Uterus (tissue), 2 donors: ENCODE measurements at regions not wholly inside any gene's neighbourhood (a gene's known extent, or its start where the extent isn't known, plus 50 kb on each side); places are given as distances from the start of the nearest gene placed in this dataset.

Source experiments
- CTCF ChIP-seq, 4 experiments: fragments of 200-600 bp in 2 of 4; fragments of 450-650 bp in 2 of 4; sonication (generic) in 2 of 4; IDR thresholded peaks; one replicate each; pipeline ENCODE4 v1.5.1; 2016 to 2019; ENCODE audit warnings: antibody characterized with exemption in 4 of 4, mild to moderate bottlenecking in 2 of 4, moderate library complexity in 1 of 4
- POLR2A ChIP-seq, 2 donors: fragments of 450-650 bp; IDR thresholded peaks; one replicate each; pipeline ENCODE4 v1.6.1; 2016; ENCODE audit warnings: antibody characterized with exemption in 2 of 2, mild to moderate bottlenecking in 1 of 2, moderate library complexity in 1 of 2

DNA sequence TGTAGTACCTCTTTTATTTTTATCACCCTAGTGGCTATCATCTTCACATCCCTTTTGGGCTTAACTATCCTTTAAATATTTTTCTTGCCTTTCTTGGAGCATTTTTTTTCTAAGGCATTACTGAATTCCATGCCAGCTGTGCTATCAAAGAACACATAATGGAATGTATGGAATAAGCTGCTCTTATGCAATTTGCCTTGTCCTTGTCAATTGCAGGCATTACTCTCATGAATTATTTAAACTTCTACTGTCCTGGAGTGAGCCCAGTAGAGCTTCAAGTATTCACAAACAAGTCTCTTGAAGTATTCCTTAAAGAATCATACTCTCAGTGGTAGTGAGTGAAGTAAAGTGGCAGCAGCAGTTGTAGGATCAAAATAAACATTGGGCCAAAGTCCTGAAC is 144.6 kb upstream of the IGFBP7 start:
- no peak for TF ChIP-seq CTCF (IDR thresholded peaks at IDR 0.05)
- TF ChIP-seq POLR2A (IDR thresholded peaks at IDR 0.05), result no peak
